Endothelial cell of umbilical vein (primary cell): ENCODE measurements at regions not wholly inside any gene's neighbourhood (a gene's known extent, or its start where the extent isn't known, plus 50 kb on each side); places are given as distances from the start of the nearest gene placed in this dataset.

Experiments used
- BruUV-seq: library from RNA; stranded (reverse); fragments of 400-500 nt; replicated peaks from 2 replicates; lab custom pipeline; 2021; lab: Mats Ljungman, UMichigan
- CTCF ChIA-PET: fragments of 300-600, 350-600 bp; sonication (Branson Sonifier 250); formaldehyde crosslinking; loops from one replicate; lab custom pipeline; 2021; ENCODE audit warnings: antibody characterized with exemption, inconsistent platforms; lab: Charles Lee
- POLR2A ChIA-PET: fragments of 300-600, 350-600 bp; sonication (Branson Sonifier 250); formaldehyde crosslinking; loops from one replicate; lab custom pipeline; 2021; ENCODE audit warnings: antibody characterized with exemption, inconsistent platforms; lab: Charles Lee
- DNase-seq: peaks from one replicate; pipeline ENCODE4 v3.0.0-alpha.2; 2011; ENCODE audit warnings: low read depth, low spot score
- FAIRE-seq: peaks from 2 replicates; lab custom pipeline; 2011; peaks lifted over from hg19 to GRCh38; lab: Jason Lieb, UNC
- H2AFZ ChIP-seq: 2 replicates; pipeline ENCODE4 v1.6.0; 2012; ENCODE audit warnings: low read depth, low read length, control low read depth, inconsistent platforms
- H3K27ac ChIP-seq: 2 replicates; pipeline ENCODE4 v1.5.1; 2011; ENCODE audit warnings: low read depth, mild to moderate bottlenecking, control low read depth, low read length, moderate library complexity; ENCODE audit not compliant: insufficient read depth
- H3K27me3 ChIP-seq, 2 experiments: 2 replicates each; pipeline versions ENCODE4 v1.6.0 to v1.6.1; 2011; ENCODE audit warnings: low read length in 2 of 2, mixed read lengths in 1 of 2; ENCODE audit not compliant: control insufficient read depth in 2 of 2, insufficient read depth in 2 of 2
- H3K36me3 ChIP-seq, 2 experiments: 2 replicates in 1 of 2; 3 replicates in 1 of 2; pipeline ENCODE4 v1.5.1; 2011; ENCODE audit warnings: low read length in 2 of 2, mild to moderate bottlenecking in 1 of 2, moderate library complexity in 1 of 2; ENCODE audit not compliant: control insufficient read depth in 2 of 2, insufficient read depth in 2 of 2; ENCODE audit errors: extremely low read depth in 1 of 2
- H3K4me1 ChIP-seq: 3 replicates; pipeline ENCODE4 v1.5.1; 2011; ENCODE audit warnings: mild to moderate bottlenecking, low read length; ENCODE audit not compliant: control insufficient read depth, insufficient read depth; ENCODE audit errors: extremely low read depth
- H3K4me2 ChIP-seq: 2 replicates; pipeline ENCODE4 v1.6.1; 2011; ENCODE audit warnings: low read length, control low read depth, mixed read lengths; ENCODE audit not compliant: insufficient read depth
- H3K4me3 ChIP-seq, 3 experiments: fragments of 200-600 bp in 1 of 3; sonication (generic), shearing (Covaris generic) in 1 of 3; replicated peaks in 1 of 3; 2 replicates each; pipeline ENCODE4 v1.5.1; 2011 to 2016; ENCODE audit warnings: control low read depth in 3 of 3, low read length in 3 of 3, mild to moderate bottlenecking in 2 of 3, inconsistent platforms in 1 of 3, low read depth in 1 of 3, moderate library complexity in 1 of 3; ENCODE audit not compliant: insufficient read depth in 1 of 3
- H3K79me2 ChIP-seq: 2 replicates; pipeline ENCODE4 v1.6.0; 2012; ENCODE audit warnings: low read length, inconsistent platforms; ENCODE audit not compliant: control insufficient read depth, insufficient read depth
- H3K9ac ChIP-seq: replicated peaks from 2 replicates; pipeline ENCODE3; 2011; ENCODE audit warnings: low read length, control low read depth; ENCODE audit not compliant: insufficient read depth; ENCODE audit errors: extremely low read depth
- H3K9me1 ChIP-seq: replicated peaks from 3 replicates; pipeline ENCODE4 v1.6.0; 2011; ENCODE audit warnings: mild to moderate bottlenecking, low read length; ENCODE audit not compliant: control insufficient read depth, insufficient read depth; ENCODE audit errors: extremely low read depth
- H3K9me3 ChIP-seq: replicated peaks from 2 replicates; pipeline ENCODE4 v1.5.1; 2012; ENCODE audit warnings: low read length, inconsistent platforms; ENCODE audit not compliant: control insufficient read depth, insufficient read depth
- H4K20me1 ChIP-seq: replicated peaks from 2 replicates; pipeline ENCODE3; 2011; ENCODE audit warnings: mild to moderate bottlenecking, low read length; ENCODE audit not compliant: control insufficient read depth, insufficient read depth; ENCODE audit errors: extremely low read depth
- EZH2 ChIP-seq: IDR thresholded peaks from 2 replicates; pipeline ENCODE4 v1.6.1; 2012; ENCODE audit warnings: borderline replicate concordance, low read depth, mild to moderate bottlenecking, moderate library complexity, low read length, inconsistent platforms; ENCODE audit not compliant: severe bottlenecking
- FOS ChIP-seq: IDR thresholded peaks from 2 replicates; pipeline ENCODE4 v1.6.1; 2011; ENCODE audit warnings: mild to moderate bottlenecking, low read length, moderate library complexity, borderline replicate concordance; ENCODE audit not compliant: insufficient read depth
- GATA2 ChIP-seq: IDR thresholded peaks from 2 replicates; pipeline ENCODE4 v1.7.0; 2011; ENCODE audit warnings: low read depth, mild to moderate bottlenecking, moderate library complexity, mixed read lengths, low read length; ENCODE audit not compliant: insufficient read length, insufficient read depth
- JUN ChIP-seq: IDR thresholded peaks from 2 replicates; pipeline ENCODE4 v1.6.1; 2011; ENCODE audit warnings: borderline replicate concordance, low read depth; ENCODE audit not compliant: insufficient read length, insufficient read depth
- MYC ChIP-seq: IDR thresholded peaks from one replicate; pipeline ENCODE4 v1.6.1; 2011; ENCODE audit warnings: mild to moderate bottlenecking, low read depth, low read length
- POLR2A ChIP-seq: IDR thresholded peaks from 2 replicates; pipeline ENCODE4 v1.6.1; 2012; ENCODE audit warnings: low read depth, mild to moderate bottlenecking, control low read depth, low read length
- POLR2AphosphoS5 ChIP-seq: IDR thresholded peaks from 2 replicates; pipeline ENCODE4 v1.6.1; 2012; ENCODE audit warnings: low read depth, mild to moderate bottlenecking, control low read depth, low read length, moderate library complexity; ENCODE audit not compliant: insufficient read depth
- dilution Hi-C: fragments of 300-500 bp; cut with MboI; formaldehyde crosslinking; loops from one replicate; pipeline ENCODE4 v1.15.0; 2019; ENCODE audit warnings: low sequenced_read_pairs; ENCODE audit not compliant: extremely low pct_ligation_motif_present
- intact Hi-C: fragments of 100-400 bp; cut with micrococcal nuclease; formaldehyde crosslinking; loops from one replicate; pipeline ENCODE4 v1.10.0; 2022
- TF ChIP-seq, protein P1 (sequence below): IDR thresholded peaks from 2 replicates; pipeline ENCODE4 v1.6.1; 2011; ENCODE audit not compliant: insufficient read depth, insufficient read length
- TF ChIP-seq, protein P2 (sequence below), 2 donors: IDR thresholded peaks; 1 replicate in 1 of 2; 2 replicates in 1 of 2; pipeline ENCODE4 v1.5.1; 2011; ENCODE audit warnings: low read length in 2 of 2, mild to moderate bottlenecking in 2 of 2, moderate library complexity in 2 of 2, control low read depth in 1 of 2, inconsistent platforms in 1 of 2, low read depth in 1 of 2; ENCODE audit not compliant: insufficient read depth in 1 of 2; ENCODE audit errors: extremely low read depth in 1 of 2

DNA sequence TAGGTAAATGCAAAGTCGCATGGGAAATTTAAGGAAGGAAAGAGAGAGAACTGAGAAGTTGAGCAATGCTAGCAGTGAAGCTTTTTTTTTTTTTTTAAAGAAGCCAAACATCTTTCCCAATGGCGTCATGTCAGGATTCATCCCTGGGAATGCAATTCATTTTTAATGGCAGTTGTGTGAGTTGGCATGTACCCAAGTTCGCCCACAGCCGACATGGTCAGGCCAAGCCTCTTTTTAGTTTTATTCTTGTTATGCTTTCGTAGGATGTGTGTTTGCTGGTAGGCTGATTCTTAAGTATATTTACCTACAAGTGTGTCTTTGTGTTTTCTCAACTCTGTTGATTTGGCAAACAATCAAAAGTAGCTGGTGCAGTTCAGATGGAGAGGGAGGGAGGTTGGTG lies 127.6 kb upstream of the ITGA6 start:
- H3K9me3 ChIP-seq: no peaks in the 10 kb centered on the region
- H3K4me2 ChIP-seq: no peak overlapping the region
- no peaks in the 10 kb centered on the region for H3K4me1 ChIP-seq
- no peak overlapping the region for H3K4me3 ChIP-seq
- H3K27ac ChIP-seq: no peak overlapping the region
- intact Hi-C loops (no loop called here), dilution Hi-C loops (no loop called here)
- CTCF ChIA-PET: interaction anchor here (1.2 to 1.9 kb wide), 2 partner anchors 162 kb away, joined by 4 to 5 read pairs; no protein-coding TSS in a partner anchor
- no TSS peak for BruUV-seq
- no peaks in the 10 kb centered on the region for H3K79me2 ChIP-seq
- no peaks in the 10 kb centered on the region for H3K9me1 ChIP-seq
- H3K27me3 ChIP-seq: no peaks in the 10 kb centered on the region
- DNase-seq (peak; percentile 23), FAIRE-seq (no peak)
- no peak overlapping the region for H2AFZ ChIP-seq
- POLR2A ChIA-PET: no interaction called here
- no peak overlapping the region for H3K9ac ChIP-seq
- H4K20me1 ChIP-seq: no peaks in the 10 kb centered on the region
- H3K36me3 ChIP-seq: no peaks in the 10 kb centered on the region
- TF ChIP-seq, protein P1, sequence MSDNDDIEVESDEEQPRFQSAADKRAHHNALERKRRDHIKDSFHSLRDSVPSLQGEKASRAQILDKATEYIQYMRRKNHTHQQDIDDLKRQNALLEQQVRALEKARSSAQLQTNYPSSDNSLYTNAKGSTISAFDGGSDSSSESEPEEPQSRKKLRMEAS: no peak
- TF ChIP-seq JUN (no peak), MYC (no peak), FOS (no peak)

DNA sequence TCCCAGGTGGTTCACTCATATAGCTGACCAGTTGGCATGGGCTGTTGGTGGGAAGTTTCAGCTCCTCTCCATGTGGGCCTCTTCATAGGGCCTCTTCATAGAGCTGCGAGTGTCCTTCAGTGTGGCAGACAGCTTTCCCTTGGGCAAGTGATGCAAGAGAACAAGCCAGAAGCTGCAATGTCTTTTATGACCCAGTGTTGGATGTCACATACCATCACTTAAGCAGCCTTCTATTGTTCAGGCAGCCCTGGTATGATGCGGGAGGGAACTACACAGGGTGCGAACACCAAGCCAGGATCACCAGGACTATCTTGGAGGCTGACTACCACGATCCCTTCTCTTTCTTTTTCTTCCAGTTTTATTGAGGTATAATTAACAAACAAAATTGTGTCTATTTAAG lies 126.5 kb upstream of the ITGA6 start:
- Histone ChIP-seq H3K9me1 (no peaks in the 10 kb centered on the region), H3K79me2 (no peaks in the 10 kb centered on the region), H3K27ac (no peak overlapping the region), H3K4me2 (no peak overlapping the region), H3K9me3 (no peaks in the 10 kb centered on the region), H3K9ac (no peak overlapping the region), H3K27me3 (no peaks in the 10 kb centered on the region), H4K20me1 (no peaks in the 10 kb centered on the region), H3K4me3 (no peak overlapping the region), H3K36me3 (no peaks in the 10 kb centered on the region), H3K4me1 (no peaks in the 10 kb centered on the region), H2AFZ (no peak overlapping the region)
- ChIA-PET CTCF (interaction anchor here (1.2 kb wide), 1 partner anchor 161 kb away, joined by 4 read pairs; no protein-coding TSS in a partner anchor), POLR2A (no interaction called here)
- dilution Hi-C loops (no loop called here), intact Hi-C loops (no loop called here)
- TF ChIP-seq, protein P2, sequence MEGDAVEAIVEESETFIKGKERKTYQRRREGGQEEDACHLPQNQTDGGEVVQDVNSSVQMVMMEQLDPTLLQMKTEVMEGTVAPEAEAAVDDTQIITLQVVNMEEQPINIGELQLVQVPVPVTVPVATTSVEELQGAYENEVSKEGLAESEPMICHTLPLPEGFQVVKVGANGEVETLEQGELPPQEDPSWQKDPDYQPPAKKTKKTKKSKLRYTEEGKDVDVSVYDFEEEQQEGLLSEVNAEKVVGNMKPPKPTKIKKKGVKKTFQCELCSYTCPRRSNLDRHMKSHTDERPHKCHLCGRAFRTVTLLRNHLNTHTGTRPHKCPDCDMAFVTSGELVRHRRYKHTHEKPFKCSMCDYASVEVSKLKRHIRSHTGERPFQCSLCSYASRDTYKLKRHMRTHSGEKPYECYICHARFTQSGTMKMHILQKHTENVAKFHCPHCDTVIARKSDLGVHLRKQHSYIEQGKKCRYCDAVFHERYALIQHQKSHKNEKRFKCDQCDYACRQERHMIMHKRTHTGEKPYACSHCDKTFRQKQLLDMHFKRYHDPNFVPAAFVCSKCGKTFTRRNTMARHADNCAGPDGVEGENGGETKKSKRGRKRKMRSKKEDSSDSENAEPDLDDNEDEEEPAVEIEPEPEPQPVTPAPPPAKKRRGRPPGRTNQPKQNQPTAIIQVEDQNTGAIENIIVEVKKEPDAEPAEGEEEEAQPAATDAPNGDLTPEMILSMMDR (IDR thresholded peaks at IDR 0.05; ENCODE audit: extremely low read depth in 1 of 2, insufficient read depth in 1 of 2, low read depth in 1 of 2, low read length in 2 of 2): no peak
- TF ChIP-seq JUN: no peak
- TF ChIP-seq FOS: no peak
- TF ChIP-seq MYC: no peak
- TF ChIP-seq POLR2AphosphoS5: no peak
- TF ChIP-seq POLR2A: no peak
- TF ChIP-seq GATA2: no peak
- no peak for TF ChIP-seq EZH2
- TF ChIP-seq, protein P1: no peak
- DNase-seq (no peak), FAIRE-seq (no peak)
- no TSS peak for BruUV-seq
